ENCODE measurements at regions not wholly inside any gene's neighbourhood (a gene's known extent, or its start where the extent isn't known, plus 50 kb on each side); places are given as distances from the start of the nearest gene placed in this dataset.
"Not testable (repeated sequence)": the region's sequence is repeated elsewhere in the genome, so short reads cannot be mapped to it uniquely, and the experiment has no call there.

DNA sequence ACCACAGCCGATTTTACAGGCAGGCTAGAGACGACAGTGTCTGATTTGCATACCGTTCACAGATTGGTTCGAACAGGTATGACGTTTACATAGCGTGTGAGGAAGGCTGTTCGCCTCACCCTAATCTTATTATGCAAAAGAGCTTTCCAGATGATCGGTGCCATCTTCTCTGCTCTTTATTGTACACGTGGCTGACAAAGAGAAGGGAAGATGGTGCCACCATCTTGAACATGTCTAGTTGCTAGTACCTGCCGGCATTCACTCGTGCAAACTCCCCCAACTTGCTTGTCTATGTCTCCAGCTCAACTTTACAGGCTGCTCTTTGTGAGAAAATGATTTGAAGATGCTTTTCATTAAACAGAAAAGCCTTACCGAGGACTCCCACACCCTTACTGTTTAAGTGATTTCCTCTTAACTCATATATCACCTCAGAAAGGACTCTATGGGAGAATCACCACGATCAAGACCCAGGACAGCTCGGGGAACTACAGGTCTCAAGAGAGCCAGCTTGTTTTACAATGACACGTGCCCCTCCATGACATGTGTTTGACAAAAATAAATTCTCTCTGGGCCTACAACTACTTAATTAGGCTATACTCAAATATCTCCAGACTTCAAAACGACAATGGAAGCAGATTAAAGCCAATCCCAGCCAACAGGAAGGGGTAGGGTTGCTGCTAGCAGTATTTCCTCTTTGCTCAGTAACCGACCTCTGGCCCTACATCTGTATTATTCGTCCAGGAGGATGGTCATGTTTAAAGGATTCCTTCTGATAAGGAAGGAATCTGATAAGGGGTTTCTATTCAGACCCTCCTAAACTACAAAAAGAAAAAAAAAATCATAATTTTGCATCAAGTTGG, 480.6 kb downstream of the TMEM114 start:
- DNase-seq = no peak

DNA sequence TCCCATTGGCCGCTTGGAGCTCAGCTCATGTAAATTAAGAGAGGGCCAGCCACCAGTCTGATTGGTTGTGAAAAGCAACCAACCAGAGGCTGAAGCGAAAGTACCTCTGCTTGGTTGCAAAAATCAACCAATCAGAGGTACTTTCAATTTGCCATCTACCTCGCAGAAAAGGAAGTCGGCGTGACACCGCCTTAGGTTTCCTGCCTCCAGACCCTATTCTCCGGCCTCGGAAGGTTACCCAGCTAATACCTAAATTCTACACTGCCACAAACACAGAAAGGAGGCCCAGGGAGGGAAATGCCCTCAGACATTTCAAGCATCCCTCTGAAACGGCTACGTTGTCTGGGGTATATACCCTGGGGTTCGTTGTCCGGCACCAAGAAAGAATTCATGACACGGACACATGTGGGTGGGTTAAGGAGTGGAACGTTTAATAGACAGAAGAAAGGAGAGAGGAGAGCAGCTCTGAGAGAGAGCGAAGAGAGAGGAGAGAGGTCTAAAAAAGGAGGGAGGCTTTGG, 481.3 kb downstream of the TMEM114 start:
- DNase-seq = no peak

DNA sequence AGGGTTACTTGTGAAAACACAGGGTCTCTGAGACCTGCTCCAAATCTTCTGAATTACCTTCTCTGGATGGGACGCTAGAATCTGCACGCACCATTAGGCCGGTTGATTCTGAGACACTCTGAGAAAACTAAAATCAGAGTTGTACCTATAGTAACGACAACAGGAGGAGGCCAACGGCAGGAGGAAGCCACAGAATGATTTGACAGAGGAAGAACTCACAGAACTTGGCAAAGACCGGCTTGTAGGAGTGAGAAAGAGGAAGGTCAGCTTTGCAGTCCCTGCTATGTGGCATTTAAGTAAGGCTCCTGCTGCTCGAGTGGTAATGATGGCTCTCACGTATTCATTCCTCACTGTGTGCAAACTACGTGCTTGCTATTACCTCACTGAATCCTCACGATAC, 483.0 kb downstream of the TMEM114 start:
- no peak for DNase-seq

DNA sequence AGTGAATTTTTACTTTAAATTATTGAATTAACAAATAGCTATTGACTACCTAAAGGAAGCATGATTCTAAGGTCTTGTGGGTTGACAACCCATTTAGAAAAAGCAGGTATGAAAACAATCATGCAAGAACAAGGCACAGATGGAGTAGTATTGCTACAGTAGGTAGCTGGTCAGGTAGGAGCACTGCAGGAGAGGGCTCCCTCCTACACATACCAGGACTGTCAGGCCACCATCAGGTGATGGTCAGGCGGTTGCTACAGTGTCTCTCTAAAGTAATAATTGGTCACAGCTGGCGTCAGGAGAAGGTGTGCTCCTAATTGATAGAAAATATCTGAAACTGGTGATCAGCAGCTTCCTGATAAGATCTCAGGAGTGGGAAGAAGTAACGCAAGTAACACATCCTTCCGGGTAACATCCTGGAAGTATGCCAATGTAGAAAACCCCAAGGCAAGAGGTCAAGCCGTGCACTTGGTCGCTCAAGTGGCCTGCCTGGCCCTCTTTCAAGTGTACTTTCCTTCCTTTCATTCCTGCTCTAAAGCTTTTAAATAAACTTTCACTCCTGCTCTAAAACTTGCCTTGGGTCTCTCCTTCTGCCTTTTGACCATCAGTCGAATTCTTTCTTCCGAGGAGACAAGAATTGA, 486.5 kb downstream of the TMEM114 start:
- DNase-seq = no peak

DNA sequence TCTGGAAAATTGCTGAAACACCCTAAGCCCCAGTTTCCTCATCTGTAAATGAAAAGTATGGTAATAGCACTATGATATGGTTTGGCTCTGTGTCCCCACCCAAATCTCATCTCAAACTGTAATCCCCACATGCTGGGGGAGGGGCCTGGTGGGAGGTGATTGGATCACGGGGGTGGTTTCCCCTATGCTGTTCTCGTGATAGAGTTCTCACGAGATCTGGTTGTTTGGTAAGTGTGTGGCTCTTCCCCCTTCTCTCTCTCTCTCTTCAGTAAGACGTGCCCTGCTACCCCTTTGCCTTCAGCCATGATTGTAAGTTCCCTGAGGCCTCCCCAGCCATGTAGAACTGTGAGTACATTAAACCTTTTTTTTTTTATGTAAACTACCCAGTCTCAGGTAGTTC, 490.7 kb downstream of the TMEM114 start:
- DNase-seq = no peak

DNA sequence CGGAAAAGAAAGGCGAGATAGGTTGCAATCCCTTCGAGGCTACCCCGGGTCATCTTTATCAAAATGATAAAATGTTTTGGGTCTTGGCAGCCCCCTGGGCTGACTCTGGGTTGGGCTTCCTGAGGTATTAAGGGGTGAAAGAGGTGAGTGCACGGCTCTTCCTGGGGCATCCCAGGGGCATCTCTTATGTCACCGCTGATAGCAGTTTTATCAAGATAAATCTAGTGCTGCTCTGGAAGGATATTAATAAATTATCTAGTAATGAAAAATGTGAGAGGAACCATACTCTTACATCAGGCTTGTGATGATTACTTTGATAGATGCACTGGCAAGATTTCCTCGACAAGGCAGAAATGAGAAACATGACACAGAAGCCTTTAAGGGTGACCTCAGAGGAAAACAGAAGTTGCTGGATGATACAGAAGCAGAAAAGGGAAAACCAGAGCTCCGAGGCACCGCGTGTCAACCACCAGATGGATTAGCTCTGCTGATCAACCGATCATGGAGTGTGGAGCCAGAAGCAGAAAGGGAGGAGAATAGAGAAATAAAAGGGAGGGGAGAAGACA, 491.3 kb downstream of the TMEM114 start:
- DNase-seq = no peak

DNA sequence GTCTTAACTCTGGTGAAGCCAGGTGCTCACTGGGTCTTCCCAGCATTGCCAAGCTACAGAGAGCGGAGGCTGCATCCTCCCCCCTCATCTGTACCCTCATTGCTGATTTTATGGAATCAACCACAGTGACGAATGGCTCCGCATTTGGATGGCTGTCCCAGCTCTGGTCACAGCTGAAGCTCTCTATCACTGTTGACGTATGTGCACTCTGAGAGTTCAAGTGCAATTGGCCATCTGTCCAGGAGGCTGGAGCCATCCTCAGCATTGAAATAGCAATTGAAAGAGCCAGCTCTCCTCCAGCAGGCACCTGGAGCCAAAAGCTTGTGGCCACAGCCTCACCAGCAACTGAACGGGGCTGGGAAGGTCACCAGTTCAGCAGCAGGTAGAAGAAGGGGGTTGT, 494.1 kb downstream of the TMEM114 start:
- DNase-seq = no peak

DNA sequence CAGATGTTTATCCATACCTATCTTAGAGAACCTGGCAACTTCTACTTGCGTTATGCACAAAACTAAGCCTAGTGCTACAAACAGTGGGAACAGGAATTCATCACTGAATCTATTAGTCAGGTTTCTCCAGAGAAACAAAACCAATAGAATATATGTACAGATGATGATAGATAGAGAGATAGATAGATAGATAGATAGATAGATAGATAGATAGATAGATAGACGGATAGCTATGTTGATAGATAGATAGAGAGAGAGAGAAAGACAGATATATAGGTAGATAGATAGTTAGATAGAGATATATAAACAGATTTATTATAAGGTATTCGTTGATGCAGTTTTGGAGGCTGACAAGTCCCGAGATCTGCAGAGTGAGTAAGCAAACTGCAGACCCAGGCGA, 495.6 kb downstream of the TMEM114 start:
- DNase-seq = no peak

DNA sequence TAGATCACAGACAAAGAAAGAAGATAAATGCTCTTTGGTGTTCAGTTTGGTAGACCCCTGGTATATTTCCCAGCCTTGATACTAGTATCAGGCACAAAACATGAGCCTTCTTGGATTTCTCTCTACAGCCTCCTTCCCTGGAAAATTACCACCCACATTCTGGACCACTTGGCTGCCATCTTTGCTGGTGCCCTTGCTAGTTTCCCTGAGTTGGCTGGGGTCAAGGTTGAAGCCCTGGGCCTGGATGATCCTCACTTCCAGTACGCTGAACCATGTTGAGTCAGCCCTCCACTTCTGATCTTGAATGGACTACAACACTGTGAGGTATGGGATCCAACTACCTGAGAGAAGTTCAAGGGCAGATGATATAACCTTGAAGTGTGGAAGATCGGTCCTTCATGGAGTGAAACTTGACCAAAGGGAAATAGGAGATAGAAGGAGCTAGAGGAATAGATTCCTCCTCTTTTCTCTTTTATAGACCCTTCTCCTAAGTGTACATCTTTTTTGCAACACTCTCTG, 501.4 kb downstream of the TMEM114 start:
- DNase-seq = no peak

DNA sequence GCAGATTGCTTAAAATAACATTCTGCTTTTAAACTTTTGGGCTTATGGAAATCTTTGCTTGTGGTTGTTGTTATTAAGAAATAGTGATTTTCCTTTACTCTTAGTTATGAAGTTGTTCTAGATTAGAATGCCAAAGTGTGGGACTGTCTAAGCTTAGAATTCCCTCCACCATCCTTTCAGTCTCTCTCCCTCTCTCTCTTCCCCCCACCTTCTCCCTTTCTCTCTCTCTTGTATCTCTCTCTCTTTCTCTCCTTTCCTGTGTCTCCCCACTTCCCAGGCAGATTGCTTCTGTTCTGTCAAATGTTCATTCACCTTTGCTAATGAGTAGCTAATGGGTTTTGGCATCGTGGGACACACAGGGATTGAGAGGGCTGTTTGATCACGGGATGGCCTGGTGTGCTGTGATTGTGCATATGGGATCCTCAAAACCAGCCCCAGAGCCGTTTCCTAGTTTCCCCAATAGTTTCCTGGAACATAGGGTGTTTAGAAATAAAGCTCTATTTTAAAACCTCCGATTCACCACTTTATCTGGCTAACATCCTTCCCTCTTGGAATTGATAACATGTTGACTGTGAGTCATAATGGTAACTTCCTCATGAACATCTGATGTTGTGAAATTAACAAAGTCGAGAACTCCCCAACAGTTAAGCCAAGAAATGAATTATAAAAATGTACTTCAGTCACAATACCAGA, 502.6 kb downstream of the TMEM114 start:
- no peak for DNase-seq

DNA sequence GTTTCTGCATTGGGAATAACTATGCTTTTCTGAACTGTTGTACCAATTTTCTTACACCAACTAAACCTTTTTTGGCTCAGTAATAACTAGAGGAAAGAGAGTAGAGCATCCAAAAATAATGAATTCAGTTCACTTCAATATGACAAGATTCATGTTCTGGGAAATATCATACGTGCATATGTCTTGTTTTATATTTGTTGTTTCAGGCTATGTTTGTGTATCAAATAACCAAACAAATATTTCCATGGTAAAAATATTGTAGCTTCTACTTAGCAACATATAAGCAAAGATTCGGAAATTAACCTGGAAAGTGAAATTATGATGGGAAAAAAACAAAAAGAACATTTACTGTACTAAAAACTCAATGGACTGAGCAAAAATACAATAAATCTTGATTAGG, 503.2 kb downstream of the TMEM114 start:
- no peak for DNase-seq

DNA sequence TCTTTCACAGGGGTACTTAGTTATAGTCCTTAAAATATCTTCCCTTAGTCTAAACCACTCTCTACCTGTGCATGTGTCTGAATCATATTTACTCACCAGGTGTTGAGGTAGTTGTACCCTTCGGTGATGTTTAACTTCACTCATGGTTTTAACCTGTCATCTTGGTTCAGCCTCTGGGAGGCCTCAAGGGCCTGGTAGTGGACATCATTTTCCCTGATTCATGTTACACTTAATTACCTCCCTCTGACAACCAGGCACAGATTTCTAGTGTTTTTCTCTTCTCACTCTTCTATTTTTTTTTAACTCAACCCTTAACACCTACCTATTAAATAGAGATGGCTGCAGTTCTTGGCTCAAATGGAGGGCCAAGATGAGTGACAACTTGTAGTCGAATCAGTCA, 505.4 kb downstream of the TMEM114 start:
- DNase-seq = no peak

DNA sequence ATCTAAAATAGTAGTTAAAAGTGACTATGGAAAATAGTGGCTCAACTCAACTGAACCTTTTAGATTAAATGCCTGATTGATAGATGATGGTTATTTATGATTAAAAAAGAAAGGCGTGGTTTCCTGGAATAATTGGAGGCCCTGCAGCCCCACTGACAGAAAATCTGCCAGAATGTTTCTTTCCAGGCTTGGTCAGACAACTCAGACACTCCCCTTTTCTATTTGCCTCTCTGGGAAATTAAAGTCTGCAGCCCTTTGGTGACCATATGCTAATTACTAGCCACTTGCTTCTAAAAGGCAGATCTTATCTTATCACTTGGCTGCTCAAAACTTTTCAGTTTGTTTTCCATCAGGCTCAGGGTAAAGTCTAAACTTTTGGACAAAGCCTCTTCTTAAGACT, 506.0 kb downstream of the TMEM114 start:
- no peak for DNase-seq

DNA sequence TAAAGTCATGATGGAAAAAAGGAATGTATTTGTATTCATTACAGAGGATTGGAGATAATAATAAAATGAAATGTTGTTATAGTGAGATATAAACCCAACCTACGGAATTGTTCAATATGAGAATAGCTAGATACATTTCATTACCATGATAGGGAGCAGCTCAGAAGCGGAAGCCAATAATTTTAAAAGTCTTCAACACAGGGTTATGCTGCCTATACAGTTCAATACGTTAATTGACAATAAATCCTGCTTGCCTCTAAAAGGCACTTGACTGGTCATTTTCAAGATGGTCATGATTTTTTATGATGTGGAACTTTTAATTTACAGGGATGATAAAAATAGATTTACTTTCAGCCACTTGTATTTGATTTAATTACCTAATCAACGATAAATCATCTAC, 506.8 kb downstream of the TMEM114 start:
- no peak for DNase-seq

DNA sequence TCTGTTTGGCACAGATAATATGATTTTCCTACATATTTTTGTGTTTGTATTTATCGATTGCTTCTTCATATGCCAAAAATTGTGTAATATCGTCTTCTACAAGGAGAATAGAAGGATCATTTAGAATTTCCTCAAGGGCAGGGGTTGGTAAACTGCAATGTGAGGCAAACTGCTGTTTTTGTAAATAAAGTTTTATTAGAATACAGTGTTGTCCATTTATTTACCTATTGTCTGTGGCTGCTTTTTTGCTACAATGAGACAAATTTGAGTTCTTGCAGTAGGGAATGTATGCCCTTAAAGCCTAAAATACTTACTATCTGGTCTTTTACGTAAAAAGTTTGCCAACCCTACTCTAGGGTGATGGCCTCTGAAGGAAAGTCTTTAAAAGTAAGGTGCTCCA, 509.5 kb downstream of the TMEM114 start:
- DNase-seq = no peak

DNA sequence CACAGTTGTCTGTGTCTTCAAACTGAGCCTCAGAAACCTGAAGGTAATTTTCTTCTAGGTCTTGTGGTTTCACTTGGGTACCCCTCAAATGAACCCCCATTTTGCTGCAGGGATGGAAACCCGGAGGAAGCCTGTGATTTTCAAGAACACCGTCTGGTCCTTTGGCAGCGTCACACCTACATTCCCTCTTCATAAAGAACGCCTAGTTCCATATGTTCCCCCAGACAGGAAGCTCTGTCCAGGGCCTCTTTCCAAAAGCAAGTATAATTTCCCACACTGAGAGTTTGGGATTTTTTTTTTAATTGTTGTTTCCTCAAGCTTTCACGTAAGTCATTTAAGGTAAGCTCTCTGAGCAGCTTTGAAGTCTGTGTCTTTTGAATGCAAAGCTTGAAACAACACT, 515.0 kb downstream of the TMEM114 start:
- no peak for DNase-seq

DNA sequence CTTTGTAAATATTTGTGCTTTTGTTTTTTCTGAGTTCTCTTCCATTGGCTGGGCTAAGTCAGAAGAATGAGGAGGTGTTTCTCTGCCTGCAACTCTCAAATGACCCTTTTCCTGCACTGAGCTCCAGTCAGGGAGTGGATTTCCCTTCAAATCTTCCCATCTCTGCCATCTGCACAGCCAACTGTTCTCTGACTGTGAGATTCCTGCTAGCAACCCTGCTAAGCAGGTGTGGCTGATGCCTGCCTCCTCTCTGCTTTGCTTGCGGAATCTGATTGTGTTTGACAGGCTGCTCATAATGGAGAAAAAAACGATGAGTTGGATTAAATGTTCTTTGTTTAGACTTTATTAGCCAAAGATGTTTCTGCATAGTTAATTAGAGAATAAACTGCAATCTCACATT, 519.8 kb downstream of the TMEM114 start:
- DNase-seq = no peak

DNA sequence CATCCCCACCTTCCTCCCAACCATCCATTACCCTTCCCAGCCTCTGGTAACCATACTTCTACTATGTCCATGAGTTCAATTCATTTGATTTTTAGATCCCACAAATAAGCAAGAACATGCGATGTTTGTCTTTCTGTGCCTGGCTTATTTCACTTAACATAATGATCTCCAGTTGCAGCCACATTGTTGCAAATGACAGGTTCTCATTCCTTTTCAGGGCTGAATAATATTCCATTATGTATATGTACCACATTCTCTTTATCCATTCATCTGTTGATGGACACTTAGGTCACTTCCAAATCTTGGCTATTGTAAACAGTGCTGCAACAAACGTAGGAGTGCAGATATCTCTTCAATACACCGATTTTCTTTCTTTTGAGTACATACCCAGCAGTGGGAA, 522.1 kb downstream of the TMEM114 start:
- not testable (repeated sequence) for DNase-seq

DNA sequence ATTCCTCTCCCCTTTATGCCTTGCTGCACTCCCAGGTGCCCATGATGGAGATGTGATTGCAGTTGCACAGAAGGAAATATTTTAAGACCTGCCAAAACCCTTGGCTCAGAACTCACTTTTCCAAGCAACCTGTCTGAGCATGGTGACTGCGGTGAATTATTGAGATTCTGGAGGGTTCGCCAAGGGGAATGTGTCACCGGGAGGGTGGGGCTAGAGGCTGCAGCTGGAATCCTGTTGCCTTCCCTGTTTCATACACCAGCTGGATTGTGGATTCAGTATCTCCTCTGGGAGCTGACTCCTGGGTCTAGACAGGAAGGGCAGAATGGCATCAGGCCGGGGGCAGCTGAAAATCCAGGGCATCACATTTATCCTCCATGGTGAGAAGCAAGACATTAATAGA, 527.2 kb downstream of the TMEM114 start:
- DNase-seq = no peak

DNA sequence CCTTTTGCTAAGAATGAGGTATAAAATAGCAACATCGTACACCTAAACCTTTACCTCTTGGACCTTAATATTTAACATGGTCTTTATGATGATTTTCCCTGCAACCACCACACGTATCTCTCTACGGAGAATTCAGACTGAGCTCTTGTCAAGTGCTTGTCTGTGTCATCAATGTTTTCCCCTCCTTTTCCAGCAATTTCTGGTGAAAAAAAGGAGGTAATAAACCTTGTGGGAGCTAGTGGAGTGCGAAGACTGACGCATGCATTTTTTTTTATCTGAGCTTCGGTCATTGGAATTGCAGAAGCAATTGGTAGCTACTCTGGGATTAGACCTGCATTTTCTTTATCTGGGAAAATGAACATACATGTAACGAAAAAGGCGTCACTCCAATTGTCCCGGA, 527.6 kb downstream of the TMEM114 start:
- no peak for DNase-seq

DNA sequence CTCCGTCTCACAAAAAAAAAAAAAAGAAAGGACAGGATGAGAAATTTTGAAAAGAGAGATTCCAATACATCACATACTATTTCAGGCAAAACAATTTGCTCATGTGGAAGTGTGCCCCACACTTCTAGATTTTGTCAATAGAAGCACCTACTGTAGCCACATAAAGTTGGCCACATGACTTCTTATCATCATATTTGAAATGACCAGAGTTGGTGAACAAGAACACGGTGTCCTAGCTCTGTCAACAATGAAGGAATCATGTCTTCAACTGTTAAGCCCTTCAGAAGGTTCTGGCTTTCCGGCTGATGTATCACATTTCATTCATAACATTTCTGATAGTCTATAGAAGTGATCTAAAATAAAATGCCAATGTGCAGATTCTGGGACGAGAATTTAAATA, 534.5 kb downstream of the TMEM114 start:
- no peak for DNase-seq

DNA sequence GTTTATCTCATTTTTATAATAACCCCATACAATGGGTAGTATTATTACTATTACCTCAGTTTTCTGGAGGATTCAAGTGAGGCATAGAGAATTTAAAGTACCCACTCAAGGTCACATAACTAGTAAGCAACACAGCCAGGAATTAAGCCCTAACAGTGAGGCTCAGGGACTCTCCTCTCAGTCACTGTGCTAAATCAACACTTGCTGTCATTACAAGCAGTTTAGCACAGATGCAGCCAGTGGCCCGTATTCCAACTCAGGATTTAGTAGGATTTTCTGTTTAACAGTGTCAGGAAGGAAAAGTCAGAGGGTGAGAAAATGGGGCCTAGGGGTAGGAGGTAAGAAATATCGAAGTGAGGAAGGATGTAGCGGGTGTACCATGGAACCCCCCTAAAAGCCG, 536.9 kb downstream of the TMEM114 start:
- DNase-seq = no peak

DNA sequence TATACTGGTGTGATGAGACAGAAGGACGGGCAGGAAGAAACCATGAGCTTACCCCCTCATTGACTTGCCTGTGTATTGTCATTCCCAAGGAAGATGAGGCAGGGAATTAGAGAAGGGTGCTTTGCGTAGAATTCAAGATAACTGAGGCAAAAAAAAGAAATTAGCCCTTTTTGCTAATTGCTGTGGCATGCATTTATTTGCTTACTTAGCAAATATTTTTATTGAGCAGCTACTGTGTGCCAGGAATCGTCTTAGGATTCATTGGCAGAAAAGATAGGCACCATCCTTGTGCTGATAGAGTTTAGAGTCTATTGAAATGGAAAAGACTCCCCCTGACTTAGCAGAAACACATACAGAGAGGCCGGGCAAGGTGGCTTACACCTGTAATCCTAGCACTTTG, 541.9 kb downstream of the TMEM114 start:
- no peak for DNase-seq

All from GF-D8 (cell line).